Ovary (tissue), 3 donors: ENCODE measurements at regions not wholly inside any gene's neighbourhood (a gene's known extent, or its start where the extent isn't known, plus 50 kb on each side); places are given as distances from the start of the nearest gene placed in this dataset.

ENCODE experiments used
- EP300 ChIP-seq: sonication (generic); formaldehyde crosslinking; IDR thresholded peaks from one replicate; pipeline ENCODE4 v1.6.1; 2017; ENCODE audit warnings: antibody characterized with exemption
- POLR2A ChIP-seq: fragments of 450-650 bp; IDR thresholded peaks from one replicate; pipeline ENCODE4 v1.6.1; 2017; ENCODE audit warnings: antibody characterized with exemption, mild to moderate bottlenecking, moderate library complexity
- TF ChIP-seq, protein P1 (sequence below), 3 donors: fragments of 450-650 bp in 2 of 3; fragments of 200-600 bp in 1 of 3; IDR thresholded peaks; one replicate each; pipeline versions ENCODE4 v1.5.1 to v1.8.0; 2016 to 2022; ENCODE audit warnings: antibody characterized with exemption in 3 of 3, mild to moderate bottlenecking in 1 of 3
- donor health status: DM: no; HTN: no; CAD: no.

DNA sequence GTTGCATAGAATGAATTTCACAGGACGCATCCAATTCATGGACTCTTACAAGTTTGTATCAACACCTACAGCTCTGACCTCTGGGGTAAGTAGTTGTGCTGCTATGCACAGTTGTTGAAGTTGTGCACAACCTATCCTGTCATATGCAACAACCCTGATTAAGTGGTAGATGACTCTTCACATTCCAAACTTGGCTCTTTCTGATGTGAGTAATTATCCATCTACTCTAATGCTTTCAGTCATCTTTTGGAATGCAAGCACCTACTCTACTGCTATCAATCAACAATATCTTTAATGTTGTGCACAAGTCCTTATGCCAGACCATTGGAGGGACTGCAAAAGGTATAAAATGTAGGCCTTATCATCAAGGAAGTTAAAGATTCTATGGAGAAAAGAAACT is 921.4 kb downstream of the MCTP2 start:
- TF ChIP-seq, protein P1, sequence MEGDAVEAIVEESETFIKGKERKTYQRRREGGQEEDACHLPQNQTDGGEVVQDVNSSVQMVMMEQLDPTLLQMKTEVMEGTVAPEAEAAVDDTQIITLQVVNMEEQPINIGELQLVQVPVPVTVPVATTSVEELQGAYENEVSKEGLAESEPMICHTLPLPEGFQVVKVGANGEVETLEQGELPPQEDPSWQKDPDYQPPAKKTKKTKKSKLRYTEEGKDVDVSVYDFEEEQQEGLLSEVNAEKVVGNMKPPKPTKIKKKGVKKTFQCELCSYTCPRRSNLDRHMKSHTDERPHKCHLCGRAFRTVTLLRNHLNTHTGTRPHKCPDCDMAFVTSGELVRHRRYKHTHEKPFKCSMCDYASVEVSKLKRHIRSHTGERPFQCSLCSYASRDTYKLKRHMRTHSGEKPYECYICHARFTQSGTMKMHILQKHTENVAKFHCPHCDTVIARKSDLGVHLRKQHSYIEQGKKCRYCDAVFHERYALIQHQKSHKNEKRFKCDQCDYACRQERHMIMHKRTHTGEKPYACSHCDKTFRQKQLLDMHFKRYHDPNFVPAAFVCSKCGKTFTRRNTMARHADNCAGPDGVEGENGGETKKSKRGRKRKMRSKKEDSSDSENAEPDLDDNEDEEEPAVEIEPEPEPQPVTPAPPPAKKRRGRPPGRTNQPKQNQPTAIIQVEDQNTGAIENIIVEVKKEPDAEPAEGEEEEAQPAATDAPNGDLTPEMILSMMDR (IDR thresholded peaks at IDR 0.05) = no peak
- TF ChIP-seq POLR2A = no peak
- TF ChIP-seq EP300 = no peak
